ENCODE measurements at regions not wholly inside any gene's neighbourhood (a gene's known extent, or its start where the extent isn't known, plus 50 kb on each side); places are given as distances from the start of the nearest gene placed in this dataset.
"Not testable (repeated sequence)": the region's sequence is repeated elsewhere in the genome, so short reads cannot be mapped to it uniquely, and the experiment has no call there.

DNA sequence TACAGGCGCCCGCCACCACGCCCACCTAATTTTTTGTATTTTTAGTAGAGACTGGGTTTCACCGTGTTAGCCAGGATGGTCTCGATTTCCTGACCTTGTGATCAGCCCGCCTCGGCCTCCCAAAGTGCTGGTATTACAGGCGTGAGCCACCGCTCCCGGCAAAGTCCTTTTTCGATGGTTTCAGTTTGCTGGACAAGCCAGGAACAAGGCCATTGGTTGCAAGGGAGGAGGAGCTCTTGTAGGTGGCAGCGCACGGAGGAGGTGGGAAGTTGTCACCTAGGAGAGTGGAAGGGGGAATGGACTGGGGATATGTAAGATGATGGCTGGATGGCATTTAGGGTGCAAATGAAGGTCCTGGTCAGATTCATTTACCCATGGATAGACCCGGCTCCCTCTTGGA lies 218.5 kb upstream of the ATP6AP2 start:
- FAIRE-seq: not testable (repeated sequence)

DNA sequence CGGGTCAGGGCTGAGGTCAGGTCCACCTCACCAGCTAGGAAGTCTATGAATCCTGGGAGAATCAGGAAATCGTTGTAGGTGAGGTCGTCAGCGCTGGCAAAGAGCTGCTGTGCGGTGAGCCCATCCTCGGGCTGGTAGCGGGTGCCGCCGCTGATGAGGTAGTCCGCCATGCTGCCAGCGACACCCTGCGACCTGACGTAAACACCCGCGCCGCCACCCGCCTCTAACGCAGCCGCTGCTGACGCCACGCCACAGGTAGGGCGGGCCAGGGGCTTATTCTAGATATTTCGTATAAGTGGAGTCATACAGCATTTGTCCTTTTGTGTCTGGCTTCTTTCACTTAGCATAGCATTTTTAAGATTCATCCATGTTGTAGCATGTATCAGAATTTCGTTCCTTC lies 220.2 kb upstream of the ATP6AP2 start:
- no peak for FAIRE-seq

DNA sequence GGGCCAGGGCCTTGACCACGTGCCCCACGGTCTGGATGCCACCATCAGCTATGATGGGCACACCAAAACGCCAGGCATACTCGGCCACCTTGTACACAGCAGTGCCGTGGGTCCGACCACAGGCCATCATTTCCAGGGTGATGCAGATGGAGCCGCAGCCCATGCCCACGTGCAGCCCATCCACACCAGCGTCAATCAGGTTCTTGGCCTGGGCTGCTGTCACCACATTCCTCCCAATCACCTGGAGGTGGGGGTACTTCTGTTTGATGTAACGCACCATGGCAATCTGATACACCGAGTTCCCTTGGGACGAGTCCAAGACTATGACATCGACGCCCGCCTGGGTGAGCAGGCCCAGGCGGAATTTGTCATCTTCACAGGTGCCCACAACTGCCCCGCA lies 221.2 kb upstream of the ATP6AP2 start:
- FAIRE-seq: no peak

DNA sequence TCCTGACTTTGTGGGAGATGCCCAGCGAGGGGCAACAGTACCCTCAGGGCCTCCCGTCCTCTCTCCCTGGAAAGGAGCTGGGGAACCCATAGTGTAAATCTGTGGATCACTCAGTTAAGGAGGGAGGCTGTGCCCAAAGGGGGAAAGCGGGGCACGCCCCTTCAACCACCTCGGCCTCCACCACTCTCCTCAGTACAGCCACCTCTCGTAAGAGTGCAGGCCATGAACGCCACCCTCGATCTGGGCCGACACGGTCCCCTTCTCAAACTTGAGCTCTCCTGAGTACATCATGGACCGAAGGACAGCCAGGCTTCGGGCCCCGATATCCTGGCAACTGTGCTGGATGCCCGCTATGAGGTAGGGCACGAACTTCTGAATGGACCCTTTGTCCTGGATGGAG lies 221.8 kb upstream of the ATP6AP2 start:
- FAIRE-seq: no peak

DNA sequence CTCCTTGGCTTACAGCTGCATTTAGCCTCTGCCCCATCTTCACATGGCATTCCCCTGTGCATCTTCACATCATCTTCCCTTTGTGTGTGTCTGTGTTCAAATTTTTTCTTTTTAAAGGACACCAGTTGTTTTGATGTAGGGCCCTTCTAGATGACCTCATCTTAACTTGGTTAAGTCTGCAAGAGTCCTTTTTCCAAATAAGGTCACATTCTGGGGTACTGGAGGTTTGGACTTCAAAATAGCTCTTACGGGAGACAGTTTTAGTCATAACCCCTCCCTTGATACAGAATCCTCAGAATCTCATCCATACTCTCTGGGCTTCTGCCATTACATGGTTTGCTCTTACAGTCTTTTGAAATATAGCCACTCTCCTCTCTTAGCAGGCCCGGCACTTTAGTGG lies 231.5 kb upstream of the ATP6AP2 start:
- FAIRE-seq: no peak

DNA sequence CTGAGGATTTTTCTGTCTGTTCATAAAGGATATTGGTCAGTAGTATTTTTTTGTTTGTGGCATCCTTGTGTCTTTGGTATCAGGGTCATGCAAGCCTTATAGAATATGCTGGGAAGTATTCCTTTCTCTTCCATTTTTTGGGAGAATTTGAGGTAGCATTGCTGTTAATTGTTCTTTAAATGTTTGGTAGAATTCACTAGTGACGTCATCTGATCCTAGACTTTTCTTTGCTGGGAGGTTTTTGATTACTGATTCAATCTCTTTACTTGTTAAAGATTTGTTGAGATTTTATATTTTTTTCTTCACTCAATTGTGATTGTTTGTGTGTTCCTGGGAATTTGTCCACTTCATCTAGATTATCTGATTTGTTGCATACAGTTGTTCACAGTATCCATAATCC lies 234.4 kb upstream of the ATP6AP2 start:
- FAIRE-seq: no peak

DNA sequence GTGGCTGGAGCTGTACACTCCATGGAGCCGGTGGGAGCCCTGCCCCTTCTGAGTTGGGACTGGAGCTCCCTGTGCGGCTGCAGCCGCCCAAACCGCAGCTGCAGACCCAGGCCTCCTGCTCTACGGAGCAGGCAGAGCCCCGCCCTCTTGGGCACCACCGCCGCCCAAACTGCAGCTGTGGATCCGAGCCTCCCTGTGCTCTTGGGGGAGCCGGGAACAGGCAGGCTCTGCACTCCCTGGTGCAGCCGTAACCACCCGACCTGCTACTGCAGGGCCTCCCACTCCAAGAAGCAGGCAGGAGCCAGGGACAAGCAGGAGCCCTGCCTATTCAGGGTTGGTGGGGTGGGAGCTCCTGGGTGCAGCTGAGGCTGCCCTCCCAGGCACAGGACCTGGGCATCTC lies 237.5 kb upstream of the ATP6AP2 start:
- no peak for FAIRE-seq

DNA sequence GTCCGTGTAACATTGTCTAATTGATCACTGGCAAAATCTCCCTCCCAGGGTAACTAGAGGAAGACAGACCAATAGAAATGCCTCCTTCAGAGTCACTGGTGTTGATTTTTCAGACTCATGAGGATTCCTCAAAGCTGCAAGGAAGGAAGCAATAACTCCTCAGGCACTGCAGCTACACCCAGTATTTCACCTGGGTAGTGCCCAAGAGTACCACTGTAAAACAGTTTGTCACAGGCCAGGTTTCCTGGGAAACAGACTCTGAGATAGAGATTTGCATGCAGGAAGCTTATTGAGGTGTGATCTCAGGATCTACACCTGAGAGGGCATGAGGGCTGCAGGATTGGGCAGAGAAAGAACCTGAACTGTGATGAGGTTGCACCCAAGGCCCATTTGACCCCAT lies 240.7 kb upstream of the ATP6AP2 start:
- no peak for FAIRE-seq

DNA sequence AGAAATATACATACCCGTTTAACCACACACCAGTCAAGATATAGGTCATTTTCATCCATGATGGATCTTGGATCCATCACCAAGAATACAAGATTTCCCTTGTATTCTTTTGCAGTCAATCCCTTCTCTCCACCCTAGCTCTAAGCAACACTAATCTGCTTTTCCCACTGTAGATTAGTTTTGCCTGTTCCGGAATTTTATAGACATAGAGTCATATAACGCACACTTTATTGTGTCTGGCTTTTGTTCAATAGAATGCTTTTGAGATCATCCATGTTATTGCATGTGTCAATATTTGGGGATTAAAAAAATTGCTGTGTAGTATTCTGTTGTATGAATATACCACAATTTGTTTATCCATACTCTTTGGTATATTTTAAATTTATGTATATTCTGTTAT lies 235.6 kb upstream of the BCOR start:
- no peak for FAIRE-seq

DNA sequence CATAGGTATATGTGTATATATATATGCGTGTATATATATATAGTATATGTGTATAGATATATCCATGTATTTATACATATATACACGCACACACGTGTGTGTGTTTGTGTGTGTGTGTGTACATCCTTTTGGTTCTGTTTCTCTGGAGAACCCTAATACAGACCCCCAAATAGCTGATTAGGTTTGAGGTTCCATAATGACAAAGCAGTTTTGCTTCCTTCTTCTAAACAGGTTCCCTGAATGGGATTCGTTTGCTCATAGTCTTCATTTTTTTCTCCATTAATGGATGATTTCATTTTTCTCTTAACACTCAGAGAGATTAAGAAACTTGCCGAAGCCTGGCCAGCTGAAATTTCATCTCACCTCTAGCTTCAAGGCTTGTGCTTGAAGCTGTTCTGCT lies 234.0 kb upstream of the BCOR start:
- no peak for FAIRE-seq

DNA sequence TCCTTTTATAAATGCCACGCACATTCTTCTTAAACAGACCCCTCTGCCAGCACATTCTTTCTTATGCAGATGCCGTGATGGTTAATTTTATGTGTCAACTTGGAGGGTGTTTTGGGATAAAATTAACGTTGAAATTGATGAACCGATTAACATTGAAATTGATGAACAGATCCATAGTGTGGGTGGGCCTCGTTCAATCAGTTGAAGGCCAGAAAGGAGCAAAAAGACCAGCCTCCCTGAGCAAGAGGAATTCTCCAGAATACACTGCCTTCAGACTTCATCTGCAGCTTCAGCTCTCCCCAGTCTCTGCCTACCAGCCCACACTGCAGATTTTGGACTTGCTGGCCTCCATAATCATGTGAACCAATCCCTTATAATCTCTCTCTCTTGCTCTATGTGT lies 233.6 kb upstream of the BCOR start:
- FAIRE-seq: no peak

DNA sequence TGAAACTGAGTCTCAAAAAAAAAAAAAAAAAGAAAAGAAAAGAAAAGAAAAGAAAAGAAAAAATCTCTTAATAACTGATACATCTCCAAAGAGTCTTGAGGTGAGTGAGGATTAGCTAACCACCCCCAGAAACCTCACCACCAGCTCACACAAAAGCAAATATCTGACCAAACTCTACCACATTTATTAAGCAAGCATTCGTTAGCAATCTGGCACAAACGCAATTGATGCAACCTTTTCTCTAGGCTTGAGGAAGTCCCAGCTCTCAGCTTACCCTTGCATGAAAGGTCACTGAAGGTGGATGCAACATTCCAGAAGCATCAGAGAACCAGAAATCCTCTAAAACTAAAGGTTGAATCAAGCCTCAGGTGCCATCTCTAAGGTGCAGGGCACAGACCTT lies 231.9 kb upstream of the BCOR start:
- no peak for FAIRE-seq

DNA sequence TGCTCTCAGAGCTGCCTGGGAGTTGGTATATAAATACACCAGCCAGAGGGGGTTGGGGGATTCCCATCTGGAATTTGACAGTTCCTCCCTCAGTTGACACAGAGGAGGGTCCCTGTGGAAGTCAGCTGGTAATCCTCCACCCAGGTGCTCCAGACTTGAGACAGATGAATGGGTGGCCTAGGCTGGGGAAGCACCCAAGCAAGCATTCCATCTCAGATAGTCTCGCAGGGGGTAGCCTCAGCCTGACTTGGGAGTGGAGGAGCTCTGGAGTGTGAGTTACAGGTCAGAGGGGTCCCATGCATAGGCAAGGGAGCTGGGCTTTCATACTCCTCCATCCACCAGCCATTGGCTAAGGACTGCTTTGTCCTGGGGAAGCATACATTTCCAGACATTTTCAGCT lies 229.3 kb upstream of the BCOR start:
- FAIRE-seq: no peak

DNA sequence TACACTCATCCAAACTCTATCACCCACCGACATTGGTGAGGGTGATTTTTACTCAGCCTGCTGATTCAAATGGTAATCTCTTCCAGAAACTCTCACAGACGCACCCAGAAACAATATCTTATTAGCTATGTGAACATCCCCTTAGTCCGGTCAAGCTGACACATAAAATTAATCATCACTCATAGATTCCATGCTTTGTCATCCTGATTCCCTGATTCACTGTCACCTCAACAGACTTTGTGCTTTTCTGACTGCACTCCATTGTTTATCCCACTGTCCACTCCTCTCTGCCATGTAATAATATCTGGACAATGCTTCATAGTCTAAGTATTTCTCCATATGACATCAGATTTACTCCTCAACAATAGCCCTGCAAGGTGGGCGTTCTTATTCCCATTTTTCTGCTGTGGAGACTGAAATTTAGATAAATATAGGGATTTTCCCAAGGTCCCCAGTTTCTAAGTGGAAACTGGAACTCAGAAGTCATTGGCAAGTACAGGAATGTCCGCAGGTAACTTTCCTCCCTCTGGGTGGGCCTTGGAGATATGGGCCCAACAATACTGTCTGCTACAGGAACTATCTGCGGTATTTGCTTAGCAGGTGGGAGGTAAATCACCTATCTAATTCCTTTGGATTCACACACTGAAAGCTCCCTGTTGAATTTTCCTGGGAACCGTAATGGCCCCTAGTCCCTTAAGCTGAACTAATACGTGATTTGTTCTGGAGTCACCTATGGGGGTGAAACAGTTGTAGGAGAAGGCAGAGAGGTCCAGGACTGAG lies 228.6 kb upstream of the BCOR start:
- FAIRE-seq: no peak

DNA sequence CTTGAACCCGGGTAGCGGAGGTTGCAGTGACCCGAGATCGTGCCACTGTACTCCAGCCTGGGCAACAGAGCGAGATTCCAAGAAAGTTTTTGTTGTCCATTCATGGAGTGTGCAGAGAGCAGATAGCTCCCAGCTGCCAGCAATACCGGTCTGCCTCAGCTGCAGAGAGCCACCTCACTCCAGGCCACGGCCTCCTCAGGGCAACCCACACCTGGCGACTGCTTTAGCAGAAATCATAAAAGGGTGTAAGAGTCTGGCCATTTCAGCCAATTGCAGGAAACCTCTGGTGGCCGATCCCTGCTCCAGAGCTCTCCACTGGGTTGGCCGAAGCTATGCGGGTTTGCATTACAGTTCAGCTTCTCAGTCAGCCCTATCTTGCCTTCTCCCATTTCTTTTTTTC lies 227.4 kb upstream of the BCOR start:
- no peak for FAIRE-seq

DNA sequence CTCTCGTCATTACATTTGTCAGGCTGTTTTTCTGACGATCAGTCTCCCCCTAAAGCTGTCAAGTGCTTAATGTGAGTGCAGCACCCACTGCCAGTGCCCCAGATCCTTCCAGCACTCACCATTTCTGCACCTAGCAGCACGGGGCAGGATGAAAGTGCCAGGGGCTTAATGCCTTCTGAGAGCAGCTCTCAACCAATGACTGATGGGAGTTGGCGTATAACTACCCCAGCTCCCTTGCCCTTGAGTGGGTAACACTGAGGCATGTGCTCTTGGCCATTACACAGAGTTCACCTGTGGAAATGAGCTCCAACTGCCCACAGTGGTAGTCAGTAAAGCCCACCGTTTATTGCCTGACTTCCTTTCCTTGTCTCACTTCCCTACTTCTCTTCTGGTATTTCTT lies 226.2 kb upstream of the BCOR start:
- no peak for FAIRE-seq

DNA sequence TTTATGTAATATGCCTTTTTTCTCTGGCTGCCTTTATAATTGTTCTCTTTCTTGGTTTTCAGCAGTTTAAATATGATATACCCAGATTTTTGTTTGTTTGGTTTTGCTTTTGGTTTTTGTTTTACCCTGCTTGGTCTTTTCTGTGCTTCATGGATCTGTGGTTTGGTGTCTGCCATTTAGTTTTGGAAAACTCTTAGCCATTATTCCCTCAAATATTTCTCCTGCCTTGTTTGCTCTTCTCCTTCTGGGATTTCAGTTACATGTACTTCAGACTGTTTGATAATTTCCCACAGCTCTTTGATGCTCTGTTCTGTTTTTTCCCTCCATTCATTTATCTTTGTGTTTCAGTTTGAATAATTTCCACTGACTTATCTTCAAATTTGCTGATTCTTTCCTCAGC lies 223.1 kb upstream of the BCOR start:
- FAIRE-seq: no peak

DNA sequence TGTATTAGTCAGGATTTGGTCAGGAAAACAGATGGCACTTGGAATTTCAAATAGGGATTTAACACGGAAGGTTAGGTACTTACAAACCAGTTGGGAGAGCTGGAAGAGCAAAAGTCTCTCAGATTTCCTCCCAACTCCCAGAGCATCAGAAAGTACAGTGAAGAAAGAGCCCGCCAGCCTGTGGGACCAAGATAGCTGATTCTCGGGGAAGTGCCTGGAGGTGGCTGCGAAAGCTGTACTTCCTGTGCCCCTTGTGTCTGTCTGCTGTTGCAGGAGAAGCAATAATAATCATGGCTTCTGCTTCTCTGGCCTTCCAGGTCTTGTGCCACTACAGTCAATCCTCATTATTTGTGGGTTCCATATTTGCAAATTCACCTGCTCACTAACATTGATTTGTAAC lies 221.0 kb upstream of the BCOR start:
- FAIRE-seq: no peak

DNA sequence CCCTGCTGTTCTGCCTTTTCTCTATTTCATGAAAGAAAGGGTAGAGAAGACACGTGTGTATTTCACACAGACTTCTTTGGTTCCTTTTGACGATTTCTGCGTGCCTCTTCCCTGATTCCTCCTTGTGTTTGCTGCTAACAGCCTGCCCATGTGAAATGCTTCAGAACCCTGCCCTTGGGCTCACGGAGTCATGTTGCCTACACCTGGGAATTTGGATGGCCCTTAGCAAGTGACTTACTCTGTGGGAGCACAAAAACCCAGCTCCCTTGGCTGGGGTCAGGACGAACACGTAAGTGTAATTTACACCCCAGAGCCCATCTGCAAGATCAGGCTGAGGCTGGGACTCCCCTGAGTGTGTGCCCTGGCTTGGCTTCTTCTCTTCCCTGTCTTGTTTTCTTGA lies 220.3 kb upstream of the BCOR start:
- FAIRE-seq: no peak

DNA sequence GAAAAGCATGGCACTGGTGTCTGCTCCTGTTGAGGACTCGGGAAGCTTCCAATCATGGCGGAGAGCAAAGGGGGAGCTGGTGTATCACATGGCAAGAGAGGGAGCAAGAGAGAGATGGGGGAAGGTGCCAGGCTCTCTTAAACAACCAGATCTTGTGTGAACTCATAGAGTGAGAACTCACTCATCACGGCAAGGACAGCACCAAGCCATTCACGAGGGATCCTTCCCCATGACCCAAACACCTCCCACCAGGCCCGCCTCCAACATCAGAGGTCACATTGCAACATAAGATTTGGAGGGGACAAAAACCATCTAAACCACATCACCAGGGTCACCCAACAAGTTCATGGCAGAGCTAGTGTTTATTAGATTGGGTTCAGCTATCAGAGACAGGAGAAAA lies 218.7 kb upstream of the BCOR start:
- FAIRE-seq: no peak

DNA sequence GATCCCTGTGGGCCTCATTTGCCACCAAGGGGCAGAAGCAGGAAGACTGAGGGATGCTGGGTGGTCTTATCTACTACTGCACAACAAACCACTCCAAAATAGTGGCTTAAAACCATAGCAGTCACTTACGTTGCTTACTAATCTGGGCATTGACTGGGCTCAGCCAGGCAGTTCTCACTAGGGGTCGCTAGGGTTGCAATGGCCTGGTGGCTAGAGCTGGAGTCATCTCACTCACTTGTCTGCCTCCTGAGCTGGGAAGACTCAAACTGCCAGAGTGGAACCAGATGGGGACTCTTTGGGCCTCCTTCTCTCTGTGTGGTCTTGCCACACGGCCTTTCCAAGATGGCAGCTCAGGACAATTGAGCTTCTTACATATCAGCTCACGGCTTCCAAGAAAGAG lies 216.3 kb upstream of the BCOR start:
- no peak for FAIRE-seq

DNA sequence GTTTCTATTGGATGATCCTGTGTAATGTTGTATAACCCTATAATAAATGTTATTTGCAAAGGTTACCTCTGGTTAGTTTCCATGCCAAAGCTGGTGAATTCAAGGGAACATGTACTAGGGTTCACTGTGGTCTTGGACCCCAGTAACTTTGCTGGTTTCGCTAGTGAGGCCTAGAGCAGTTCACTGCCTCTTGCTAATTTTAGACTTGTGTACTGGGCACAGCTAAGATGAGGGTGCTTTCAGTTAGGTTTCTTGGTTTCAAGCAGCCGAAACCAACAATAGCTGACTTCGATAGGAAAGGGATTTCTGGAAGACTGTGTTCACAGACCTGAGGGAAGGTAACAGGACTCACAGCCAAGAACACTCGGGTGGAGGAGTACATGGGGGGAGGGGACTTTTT lies 215.5 kb upstream of the BCOR start:
- no peak for FAIRE-seq

DNA sequence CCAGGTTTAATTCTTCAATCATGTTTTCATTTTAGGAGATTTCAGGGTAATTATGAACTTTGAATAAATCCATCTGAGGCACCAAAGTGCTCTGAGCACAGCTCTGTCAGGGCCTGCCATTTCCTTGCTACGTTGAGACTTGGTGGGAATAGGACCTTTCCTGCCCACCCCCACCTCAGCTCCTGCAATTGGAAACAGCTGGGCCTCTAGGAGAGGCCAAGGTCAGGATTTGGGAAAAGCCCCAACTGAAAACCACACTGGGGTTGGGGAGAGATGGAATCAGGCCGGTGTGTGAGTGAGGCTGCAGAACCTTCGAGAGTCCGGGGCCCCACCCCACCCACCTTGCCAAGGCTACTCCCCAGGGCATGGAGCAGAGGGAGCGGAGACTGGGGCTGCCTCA lies 212.7 kb upstream of the BCOR start:
- FAIRE-seq: no peak

DNA sequence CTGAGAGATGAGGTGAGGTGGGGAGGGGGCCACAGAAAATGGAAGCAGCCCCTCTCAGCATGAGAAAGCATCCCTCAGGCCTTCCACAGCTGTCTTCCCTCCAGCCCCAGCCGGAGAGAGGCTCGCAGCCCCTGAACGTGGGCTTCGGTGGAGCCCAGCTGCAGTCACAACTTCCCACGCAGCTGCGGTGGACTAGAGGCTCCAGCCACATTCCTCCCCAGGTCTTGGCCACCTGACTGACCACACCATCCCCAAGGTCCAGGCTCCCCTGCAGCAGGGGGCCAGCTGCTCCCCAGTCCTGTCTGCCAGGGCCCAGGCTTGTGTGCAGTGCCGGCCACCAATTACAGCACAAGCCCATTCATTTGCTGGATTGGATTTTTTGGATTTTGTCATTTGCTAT lies 212.3 kb upstream of the BCOR start:
- no peak for FAIRE-seq

DNA sequence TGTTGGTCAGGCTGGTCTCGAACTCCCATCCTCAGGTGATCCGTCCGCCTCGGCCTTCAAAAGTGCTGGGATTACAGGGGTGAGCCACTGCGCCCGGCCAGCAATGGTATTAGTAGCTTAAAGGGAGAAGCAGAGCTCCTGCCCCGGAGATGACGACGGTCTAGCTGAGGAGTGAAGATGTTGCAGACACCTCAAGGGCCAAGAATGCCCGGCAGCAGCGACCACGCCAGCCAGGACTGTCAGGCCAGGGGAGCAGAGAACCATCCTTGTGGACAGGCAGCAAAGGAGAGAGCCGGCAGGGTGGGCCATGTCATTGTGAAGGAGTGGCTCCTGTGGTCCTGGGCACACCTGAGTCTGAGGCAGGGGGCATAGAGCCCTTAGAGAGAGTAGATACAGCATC lies 210.1 kb upstream of the BCOR start:
- FAIRE-seq: no peak

DNA sequence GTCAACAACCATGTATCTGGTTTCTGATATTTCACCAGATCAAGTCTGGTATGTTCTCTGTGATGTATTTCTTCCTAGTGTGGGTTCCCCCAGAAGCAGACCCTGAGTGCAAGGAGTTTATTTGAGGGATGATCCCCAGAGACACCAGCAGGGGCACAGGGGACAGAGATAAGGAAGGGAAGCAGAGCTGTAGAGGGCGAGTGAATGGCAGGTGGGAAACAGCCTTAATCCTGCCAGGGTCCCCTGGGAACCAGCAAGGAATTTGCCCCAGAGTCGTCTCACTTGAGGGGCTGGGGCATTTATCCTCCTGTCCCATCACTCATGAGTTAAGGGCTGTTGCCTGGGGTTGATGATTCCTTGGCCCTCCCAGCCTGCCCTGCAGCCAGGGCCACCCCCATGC lies 206.4 kb upstream of the BCOR start:
- no peak for FAIRE-seq

Measured in islet of Langerhans (tissue), 1 donor.